ENCODE measurements at regions not wholly inside any gene's neighbourhood (a gene's known extent, or its start where the extent isn't known, plus 50 kb on each side); places are given as distances from the start of the nearest gene placed in this dataset.

DNA sequence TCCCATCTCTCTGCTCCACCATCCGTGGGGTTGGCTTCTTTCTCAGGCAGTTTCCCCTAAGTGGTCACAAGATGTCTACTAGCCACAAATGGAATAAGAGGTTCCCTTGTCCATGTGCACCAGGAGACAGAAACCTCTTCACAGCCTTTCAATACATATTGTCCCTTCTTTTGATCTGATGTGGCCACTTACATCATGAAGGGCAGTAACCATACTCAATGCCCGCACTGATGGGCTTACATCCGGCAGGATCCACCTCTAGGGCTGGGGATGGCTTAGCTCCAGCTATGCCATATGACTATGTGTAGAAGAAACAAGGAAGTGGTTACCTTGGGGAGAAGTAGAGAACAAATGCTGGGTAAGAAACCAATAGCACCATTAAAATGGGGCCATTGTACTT lies 64.4 kb downstream of the PLEKHG1 start:
- 96% methylated on average over 3 of the region's 3 CpGs for WGBS, 2 donors
- Histone ChIP-seq H3K36me3 (ENCODE audit: control insufficient read depth in 1 of 2, insufficient read depth in 2 of 2, low read length in 1 of 2) (no peaks in the 10 kb centered on the region), H3K27ac (ENCODE audit: low read depth in 1 of 2, low read length in 2 of 2) (no peak overlapping the region), H3K27me3 (ENCODE audit: control insufficient read depth in 1 of 2, insufficient read depth in 2 of 2, low read length in 1 of 2) (no peaks in the 10 kb centered on the region), H3K9me3 (ENCODE audit: control insufficient read depth, low read length) (no peaks in the 10 kb centered on the region), H3K4me3 (ENCODE audit: low read length in 2 of 2) (no peak overlapping the region), H3K4me1 (ENCODE audit: control insufficient read depth in 1 of 2, insufficient read depth in 2 of 2, low read length in 2 of 2) (peaks cover 4 to 5% of the 10 kb centered on the region in 2 donors)
- DNase-seq: no peak
- no peak for ATAC-seq (ENCODE audit: low FRiP score)
- intact Hi-C loops (cut with DNase I): no loop called here

- intact Hi-C loops (cut with DNase I): no loop called here
- H3K9me3 ChIP-seq (ENCODE audit: control insufficient read depth, low read length): no peaks in the 10 kb centered on the region
- H3K36me3 ChIP-seq (ENCODE audit: control insufficient read depth in 1 of 2, insufficient read depth in 2 of 2, low read length in 1 of 2): no peaks in the 10 kb centered on the region
- DNase-seq: peak in 1 of 2 donors; percentile 62
- 91 to 95% methylated on average over 5 of the region's 5 CpGs for WGBS, 2 donors
- H3K27me3 ChIP-seq (ENCODE audit: control insufficient read depth in 1 of 2, insufficient read depth in 2 of 2, low read length in 1 of 2): no peaks in the 10 kb centered on the region
- H3K4me3 ChIP-seq (ENCODE audit: low read length in 2 of 2): no peak overlapping the region
- no peak for ATAC-seq (ENCODE audit: low FRiP score)
- peaks cover 5 to 7% of the 10 kb centered on the region in 2 donors for H3K4me1 ChIP-seq (ENCODE audit: control insufficient read depth in 1 of 2, insufficient read depth in 2 of 2, low read length in 2 of 2)
- no peak overlapping the region for H3K27ac ChIP-seq (ENCODE audit: low read depth in 1 of 2, low read length in 2 of 2)
Observed at GRCh38 chr6:150666071-150666470, 66.4 kb downstream of the PLEKHG1 start.

GRCh38 chr6:150667359-150667758 lies 67.7 kb downstream of the PLEKHG1 start:
- Histone ChIP-seq H3K27me3 (ENCODE audit: control insufficient read depth in 1 of 2, insufficient read depth in 2 of 2, low read length in 1 of 2) (no peaks in the 10 kb centered on the region), H3K27ac (ENCODE audit: low read depth in 1 of 2, low read length in 2 of 2) (peak overlapping the region in 1 of 2 donors; percentile 82), H3K4me3 (ENCODE audit: low read length in 2 of 2) (no peak overlapping the region), H3K4me1 (ENCODE audit: control insufficient read depth in 1 of 2, insufficient read depth in 2 of 2, low read length in 2 of 2) (peaks cover 5 to 7% of the 10 kb centered on the region in 2 donors), H3K36me3 (ENCODE audit: control insufficient read depth in 1 of 2, insufficient read depth in 2 of 2, low read length in 1 of 2) (no peaks in the 10 kb centered on the region), H3K9me3 (ENCODE audit: control insufficient read depth, low read length) (no peaks in the 10 kb centered on the region)
- ATAC-seq (ENCODE audit: low FRiP score): no peak
- no peak for DNase-seq
- intact Hi-C loops (cut with DNase I): no loop called here
- WGBS, 2 donors: 24 to 33% methylated on average over 1 of the region's 1 CpG

DNA sequence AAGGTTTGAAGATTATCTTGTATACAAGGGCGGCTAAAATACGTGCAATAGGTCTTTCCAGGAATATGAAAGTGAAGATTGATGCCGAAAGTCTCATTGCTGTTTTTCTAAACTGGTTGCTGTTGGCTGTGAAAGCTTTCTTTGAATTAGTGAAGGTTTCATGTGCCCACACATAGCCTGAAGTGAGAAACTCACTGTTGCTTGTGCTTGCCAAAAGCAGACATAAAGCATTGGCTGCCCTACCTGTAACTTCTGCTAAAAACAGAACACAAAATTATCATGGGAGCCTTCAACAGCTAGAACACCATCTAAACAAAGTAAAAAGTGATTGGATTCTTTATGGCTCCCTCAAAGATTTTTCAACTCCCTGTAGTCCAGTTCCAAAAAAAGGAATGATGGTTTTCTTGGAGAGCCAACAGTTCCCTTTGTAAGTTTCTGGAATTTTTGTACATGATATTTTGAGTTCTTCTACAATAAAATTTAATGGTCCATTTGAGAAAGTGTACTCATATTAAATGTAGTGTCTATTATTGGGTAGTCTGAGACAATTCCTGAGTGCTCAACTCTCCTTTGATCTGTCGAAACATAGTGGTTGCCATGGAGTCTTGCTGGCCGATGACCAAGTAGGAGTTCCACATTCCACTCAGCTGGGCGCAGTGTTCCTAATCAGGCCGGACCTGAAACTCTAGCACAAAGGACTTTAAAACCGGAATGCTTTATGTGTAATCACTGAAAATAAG lies 68.5 kb downstream of the PLEKHG1 start:
- intact Hi-C loops (cut with DNase I): no loop called here
- peak overlapping the region in 1 of 2 donors; percentile 3 for H3K4me3 ChIP-seq (ENCODE audit: low read length in 2 of 2)
- H3K27me3 ChIP-seq (ENCODE audit: control insufficient read depth in 1 of 2, insufficient read depth in 2 of 2, low read length in 1 of 2): no peaks in the 10 kb centered on the region
- H3K4me1 ChIP-seq (ENCODE audit: control insufficient read depth in 1 of 2, insufficient read depth in 2 of 2, low read length in 2 of 2): peaks cover 5 to 7% of the 10 kb centered on the region in 2 donors
- DNase-seq (peak; percentile 92 to 94), ATAC-seq (ENCODE audit: low FRiP score) (peak; percentile 89)
- no peaks in the 10 kb centered on the region for H3K9me3 ChIP-seq (ENCODE audit: control insufficient read depth, low read length)
- peak overlapping the region; percentile 59 to 82 for H3K27ac ChIP-seq (ENCODE audit: low read depth in 1 of 2, low read length in 2 of 2)
- H3K36me3 ChIP-seq (ENCODE audit: control insufficient read depth in 1 of 2, insufficient read depth in 2 of 2, low read length in 1 of 2): no peaks in the 10 kb centered on the region
- WGBS, 2 donors: 2 to 6% methylated on average over 8 of the region's 8 CpGs

DNA sequence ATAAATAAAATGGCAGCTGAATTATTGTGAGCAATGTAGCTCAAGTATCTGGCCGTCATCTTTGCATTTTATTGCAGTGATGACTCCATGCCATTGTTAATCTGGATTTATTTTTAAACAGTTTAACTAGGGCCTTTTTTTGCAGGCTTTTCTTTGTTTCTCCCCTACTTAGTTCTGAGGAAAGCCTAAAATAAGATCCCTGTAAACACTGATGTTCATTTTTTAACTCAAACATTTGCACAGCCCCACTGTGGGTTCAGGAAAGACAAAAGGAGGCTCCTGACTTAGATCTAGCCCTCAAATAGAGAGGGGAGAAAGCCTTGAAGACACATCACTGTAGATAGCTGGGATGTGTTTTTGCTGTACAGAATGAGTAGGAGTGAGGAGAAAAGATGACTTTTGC lies 69.2 kb downstream of the PLEKHG1 start:
- Histone ChIP-seq H3K4me3 (ENCODE audit: low read length in 2 of 2) (no peak overlapping the region), H3K9me3 (ENCODE audit: control insufficient read depth, low read length) (no peaks in the 10 kb centered on the region), H3K36me3 (ENCODE audit: control insufficient read depth in 1 of 2, insufficient read depth in 2 of 2, low read length in 1 of 2) (no peaks in the 10 kb centered on the region), H3K27ac (ENCODE audit: low read depth in 1 of 2, low read length in 2 of 2) (peak overlapping the region; percentile 80 to 98), H3K4me1 (ENCODE audit: control insufficient read depth in 1 of 2, insufficient read depth in 2 of 2, low read length in 2 of 2) (peaks cover 5 to 7% of the 10 kb centered on the region in 2 donors), H3K27me3 (ENCODE audit: control insufficient read depth in 1 of 2, insufficient read depth in 2 of 2, low read length in 1 of 2) (no peaks in the 10 kb centered on the region)
- intact Hi-C loops (cut with DNase I): no loop called here
- ATAC-seq (ENCODE audit: low FRiP score): no peak
- no peak for DNase-seq
- WGBS, 2 donors: 3% methylated on average over 1 of the region's 1 CpG

DNA sequence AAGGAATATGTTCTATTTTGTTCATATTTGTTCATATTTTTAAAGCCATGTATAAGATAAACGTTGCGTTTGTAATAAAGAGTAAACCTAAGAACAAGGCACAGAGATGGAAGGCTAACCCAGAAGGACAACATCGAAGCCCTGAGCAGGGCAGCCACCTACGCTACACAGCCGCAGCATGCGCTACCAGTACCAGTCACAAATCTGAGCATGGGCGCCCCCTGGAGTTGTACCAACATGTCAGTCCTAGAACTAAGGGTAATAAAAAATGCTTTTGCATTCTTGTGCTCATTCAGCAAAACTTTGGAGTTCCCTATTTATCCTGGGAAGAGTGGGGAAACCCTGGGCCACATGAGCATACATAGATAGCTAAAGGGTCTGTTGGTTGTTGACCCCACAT lies 70.6 kb downstream of the PLEKHG1 start:
- no peak overlapping the region for H3K27ac ChIP-seq (ENCODE audit: low read depth in 1 of 2, low read length in 2 of 2)
- WGBS, 2 donors: 95 to 96% methylated on average over 7 of the region's 7 CpGs
- no peaks in the 10 kb centered on the region for H3K36me3 ChIP-seq (ENCODE audit: control insufficient read depth in 1 of 2, insufficient read depth in 2 of 2, low read length in 1 of 2)
- H3K4me3 ChIP-seq (ENCODE audit: low read length in 2 of 2): no peak overlapping the region
- H3K27me3 ChIP-seq (ENCODE audit: control insufficient read depth in 1 of 2, insufficient read depth in 2 of 2, low read length in 1 of 2): no peaks in the 10 kb centered on the region
- DNase-seq: no peak
- no peak for ATAC-seq (ENCODE audit: low FRiP score)
- H3K9me3 ChIP-seq (ENCODE audit: control insufficient read depth, low read length): peaks cover 2% of the 10 kb centered on the region
- intact Hi-C loops (cut with DNase I): no loop called here
- peaks cover 5 to 7% of the 10 kb centered on the region in 2 donors for H3K4me1 ChIP-seq (ENCODE audit: control insufficient read depth in 1 of 2, insufficient read depth in 2 of 2, low read length in 2 of 2)

GRCh38 chr6:150672800-150673199 lies 73.1 kb downstream of the PLEKHG1 start:
- no peaks in the 10 kb centered on the region for H3K27me3 ChIP-seq (ENCODE audit: control insufficient read depth in 1 of 2, insufficient read depth in 2 of 2, low read length in 1 of 2)
- H3K4me1 ChIP-seq (ENCODE audit: control insufficient read depth in 1 of 2, insufficient read depth in 2 of 2, low read length in 2 of 2): peaks cover 5 to 7% of the 10 kb centered on the region in 2 donors
- H3K9me3 ChIP-seq (ENCODE audit: control insufficient read depth, low read length): peaks cover 2% of the 10 kb centered on the region
- ATAC-seq (ENCODE audit: low FRiP score) (no peak), DNase-seq (no peak)
- H3K27ac ChIP-seq (ENCODE audit: low read depth in 1 of 2, low read length in 2 of 2): no peak overlapping the region
- intact Hi-C loops (cut with DNase I): no loop called here
- WGBS, 2 donors: 10 to 19% methylated on average over 2 of the region's 2 CpGs
- H3K36me3 ChIP-seq (ENCODE audit: control insufficient read depth in 1 of 2, insufficient read depth in 2 of 2, low read length in 1 of 2): no peaks in the 10 kb centered on the region
- H3K4me3 ChIP-seq (ENCODE audit: low read length in 2 of 2): no peak overlapping the region

DNA sequence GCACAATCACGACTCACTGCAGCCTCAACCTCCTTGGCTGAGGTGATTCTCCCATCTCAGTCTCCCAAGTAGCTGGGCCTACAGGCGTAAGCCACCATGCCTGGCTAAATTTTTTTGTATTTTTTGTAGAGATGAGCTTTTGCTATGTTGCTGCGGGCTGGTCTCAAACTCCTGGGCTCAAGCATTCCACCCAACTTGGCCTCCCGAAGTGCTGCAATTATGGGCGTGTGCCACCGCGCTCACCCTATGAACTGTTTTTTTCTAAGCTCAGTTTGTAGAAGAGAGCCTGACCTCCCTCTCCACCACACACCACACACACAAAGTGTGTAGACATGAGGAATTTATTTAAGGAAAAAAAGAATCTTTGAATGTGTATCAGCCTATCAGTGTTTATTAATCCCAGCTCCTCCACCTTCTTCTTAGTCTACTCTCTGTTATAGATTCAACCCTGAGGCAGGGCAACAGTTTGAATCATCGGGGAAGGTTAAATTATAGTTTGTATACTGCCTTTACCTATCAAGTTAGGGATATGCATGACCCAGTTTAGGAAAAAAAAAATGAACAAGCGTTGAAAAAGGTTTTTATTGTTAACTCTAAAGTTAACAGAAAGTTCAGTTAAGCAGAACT lies 74.1 kb downstream of the PLEKHG1 start:
- no peak overlapping the region for H3K27ac ChIP-seq (ENCODE audit: low read depth in 1 of 2, low read length in 2 of 2)
- H3K4me3 ChIP-seq (ENCODE audit: low read length in 2 of 2): no peak overlapping the region
- no peak for DNase-seq
- no peak for ATAC-seq (ENCODE audit: low FRiP score)
- peaks cover 2% of the 10 kb centered on the region for H3K9me3 ChIP-seq (ENCODE audit: control insufficient read depth, low read length)
- 79 to 87% methylated on average over 9 of the region's 9 CpGs for WGBS, 2 donors
- intact Hi-C loops (cut with DNase I): no loop called here
- H3K4me1 ChIP-seq (ENCODE audit: control insufficient read depth in 1 of 2, insufficient read depth in 2 of 2, low read length in 2 of 2): peaks cover 3 to 4% of the 10 kb centered on the region in 2 donors
- no peaks in the 10 kb centered on the region for H3K27me3 ChIP-seq (ENCODE audit: control insufficient read depth in 1 of 2, insufficient read depth in 2 of 2, low read length in 1 of 2)
- no peaks in the 10 kb centered on the region for H3K36me3 ChIP-seq (ENCODE audit: control insufficient read depth in 1 of 2, insufficient read depth in 2 of 2, low read length in 1 of 2)

- intact Hi-C loops (cut with DNase I): no loop called here
- Histone ChIP-seq H3K4me1 (ENCODE audit: control insufficient read depth in 1 of 2, insufficient read depth in 2 of 2, low read length in 2 of 2) (no peaks in the 10 kb centered on the region), H3K36me3 (ENCODE audit: control insufficient read depth in 1 of 2, insufficient read depth in 2 of 2, low read length in 1 of 2) (no peaks in the 10 kb centered on the region), H3K9me3 (ENCODE audit: control insufficient read depth, low read length) (peaks cover 2% of the 10 kb centered on the region), H3K27me3 (ENCODE audit: control insufficient read depth in 1 of 2, insufficient read depth in 2 of 2, low read length in 1 of 2) (no peaks in the 10 kb centered on the region), H3K27ac (ENCODE audit: low read depth in 1 of 2, low read length in 2 of 2) (no peak overlapping the region), H3K4me3 (ENCODE audit: low read length in 2 of 2) (no peak overlapping the region)
- no peak for ATAC-seq (ENCODE audit: low FRiP score)
- DNase-seq: no peak
- WGBS, 2 donors: 93 to 97% methylated on average over 4 of the region's 4 CpGs
Observed at GRCh38 chr6:150676344-150676743, 76.7 kb downstream of the PLEKHG1 start.

All from aorta (tissue), 5 donors.